Endothelial cell of umbilical vein (primary cell): ENCODE measurements at regions not wholly inside any gene's neighbourhood (a gene's known extent, or its start where the extent isn't known, plus 50 kb on each side); places are given as distances from the start of the nearest gene placed in this dataset.

Experiments
- BruUV-seq: library from RNA; stranded (reverse); fragments of 400-500 nt; replicated peaks from 2 replicates; lab custom pipeline; 2021; lab: Mats Ljungman, UMichigan
- CTCF ChIA-PET: fragments of 300-600, 350-600 bp; sonication (Branson Sonifier 250); formaldehyde crosslinking; loops from one replicate; lab custom pipeline; 2021; ENCODE audit warnings: antibody characterized with exemption, inconsistent platforms; lab: Charles Lee
- POLR2A ChIA-PET: fragments of 300-600, 350-600 bp; sonication (Branson Sonifier 250); formaldehyde crosslinking; loops from one replicate; lab custom pipeline; 2021; ENCODE audit warnings: antibody characterized with exemption, inconsistent platforms; lab: Charles Lee
- DNase-seq: peaks from one replicate; pipeline ENCODE4 v3.0.0-alpha.2; 2011; ENCODE audit warnings: low read depth, low spot score
- FAIRE-seq: peaks from 2 replicates; lab custom pipeline; 2011; peaks lifted over from hg19 to GRCh38; lab: Jason Lieb, UNC
- H2AFZ ChIP-seq: 2 replicates; pipeline ENCODE4 v1.6.0; 2012; ENCODE audit warnings: low read depth, low read length, control low read depth, inconsistent platforms
- H3K27ac ChIP-seq: 2 replicates; pipeline ENCODE4 v1.5.1; 2011; ENCODE audit warnings: low read depth, mild to moderate bottlenecking, control low read depth, low read length, moderate library complexity; ENCODE audit not compliant: insufficient read depth
- H3K27me3 ChIP-seq, 2 experiments: 2 replicates each; pipeline versions ENCODE4 v1.6.0 to v1.6.1; 2011; ENCODE audit warnings: low read length in 2 of 2, mixed read lengths in 1 of 2; ENCODE audit not compliant: control insufficient read depth in 2 of 2, insufficient read depth in 2 of 2
- H3K36me3 ChIP-seq, 2 experiments: 2 replicates in 1 of 2; 3 replicates in 1 of 2; pipeline ENCODE4 v1.5.1; 2011; ENCODE audit warnings: low read length in 2 of 2, mild to moderate bottlenecking in 1 of 2, moderate library complexity in 1 of 2; ENCODE audit not compliant: control insufficient read depth in 2 of 2, insufficient read depth in 2 of 2; ENCODE audit errors: extremely low read depth in 1 of 2
- H3K4me1 ChIP-seq: 3 replicates; pipeline ENCODE4 v1.5.1; 2011; ENCODE audit warnings: mild to moderate bottlenecking, low read length; ENCODE audit not compliant: control insufficient read depth, insufficient read depth; ENCODE audit errors: extremely low read depth
- H3K4me2 ChIP-seq: 2 replicates; pipeline ENCODE4 v1.6.1; 2011; ENCODE audit warnings: low read length, control low read depth, mixed read lengths; ENCODE audit not compliant: insufficient read depth
- H3K4me3 ChIP-seq, 3 experiments: fragments of 200-600 bp in 1 of 3; sonication (generic), shearing (Covaris generic) in 1 of 3; replicated peaks in 1 of 3; 2 replicates each; pipeline ENCODE4 v1.5.1; 2011 to 2016; ENCODE audit warnings: control low read depth in 3 of 3, low read length in 3 of 3, mild to moderate bottlenecking in 2 of 3, inconsistent platforms in 1 of 3, low read depth in 1 of 3, moderate library complexity in 1 of 3; ENCODE audit not compliant: insufficient read depth in 1 of 3
- H3K79me2 ChIP-seq: 2 replicates; pipeline ENCODE4 v1.6.0; 2012; ENCODE audit warnings: low read length, inconsistent platforms; ENCODE audit not compliant: control insufficient read depth, insufficient read depth
- H3K9ac ChIP-seq: replicated peaks from 2 replicates; pipeline ENCODE3; 2011; ENCODE audit warnings: low read length, control low read depth; ENCODE audit not compliant: insufficient read depth; ENCODE audit errors: extremely low read depth
- H3K9me1 ChIP-seq: replicated peaks from 3 replicates; pipeline ENCODE4 v1.6.0; 2011; ENCODE audit warnings: mild to moderate bottlenecking, low read length; ENCODE audit not compliant: control insufficient read depth, insufficient read depth; ENCODE audit errors: extremely low read depth
- H3K9me3 ChIP-seq: replicated peaks from 2 replicates; pipeline ENCODE4 v1.5.1; 2012; ENCODE audit warnings: low read length, inconsistent platforms; ENCODE audit not compliant: control insufficient read depth, insufficient read depth
- H4K20me1 ChIP-seq: replicated peaks from 2 replicates; pipeline ENCODE3; 2011; ENCODE audit warnings: mild to moderate bottlenecking, low read length; ENCODE audit not compliant: control insufficient read depth, insufficient read depth; ENCODE audit errors: extremely low read depth
- EZH2 ChIP-seq: IDR thresholded peaks from 2 replicates; pipeline ENCODE4 v1.6.1; 2012; ENCODE audit warnings: borderline replicate concordance, low read depth, mild to moderate bottlenecking, moderate library complexity, low read length, inconsistent platforms; ENCODE audit not compliant: severe bottlenecking
- FOS ChIP-seq: IDR thresholded peaks from 2 replicates; pipeline ENCODE4 v1.6.1; 2011; ENCODE audit warnings: mild to moderate bottlenecking, low read length, moderate library complexity, borderline replicate concordance; ENCODE audit not compliant: insufficient read depth
- GATA2 ChIP-seq: IDR thresholded peaks from 2 replicates; pipeline ENCODE4 v1.7.0; 2011; ENCODE audit warnings: low read depth, mild to moderate bottlenecking, moderate library complexity, mixed read lengths, low read length; ENCODE audit not compliant: insufficient read length, insufficient read depth
- JUN ChIP-seq: IDR thresholded peaks from 2 replicates; pipeline ENCODE4 v1.6.1; 2011; ENCODE audit warnings: borderline replicate concordance, low read depth; ENCODE audit not compliant: insufficient read length, insufficient read depth
- MYC ChIP-seq: IDR thresholded peaks from one replicate; pipeline ENCODE4 v1.6.1; 2011; ENCODE audit warnings: mild to moderate bottlenecking, low read depth, low read length
- POLR2A ChIP-seq: IDR thresholded peaks from 2 replicates; pipeline ENCODE4 v1.6.1; 2012; ENCODE audit warnings: low read depth, mild to moderate bottlenecking, control low read depth, low read length
- POLR2AphosphoS5 ChIP-seq: IDR thresholded peaks from 2 replicates; pipeline ENCODE4 v1.6.1; 2012; ENCODE audit warnings: low read depth, mild to moderate bottlenecking, control low read depth, low read length, moderate library complexity; ENCODE audit not compliant: insufficient read depth
- dilution Hi-C: fragments of 300-500 bp; cut with MboI; formaldehyde crosslinking; loops from one replicate; pipeline ENCODE4 v1.15.0; 2019; ENCODE audit warnings: low sequenced_read_pairs; ENCODE audit not compliant: extremely low pct_ligation_motif_present
- intact Hi-C: fragments of 100-400 bp; cut with micrococcal nuclease; formaldehyde crosslinking; loops from one replicate; pipeline ENCODE4 v1.10.0; 2022
- TF ChIP-seq, protein P1 (sequence below), 2 donors: IDR thresholded peaks; 1 replicate in 1 of 2; 2 replicates in 1 of 2; pipeline ENCODE4 v1.5.1; 2011; ENCODE audit warnings: low read length in 2 of 2, mild to moderate bottlenecking in 2 of 2, moderate library complexity in 2 of 2, control low read depth in 1 of 2, inconsistent platforms in 1 of 2, low read depth in 1 of 2; ENCODE audit not compliant: insufficient read depth in 1 of 2; ENCODE audit errors: extremely low read depth in 1 of 2
- TF ChIP-seq, protein P2 (sequence below): IDR thresholded peaks from 2 replicates; pipeline ENCODE4 v1.6.1; 2011; ENCODE audit not compliant: insufficient read depth, insufficient read length

DNA sequence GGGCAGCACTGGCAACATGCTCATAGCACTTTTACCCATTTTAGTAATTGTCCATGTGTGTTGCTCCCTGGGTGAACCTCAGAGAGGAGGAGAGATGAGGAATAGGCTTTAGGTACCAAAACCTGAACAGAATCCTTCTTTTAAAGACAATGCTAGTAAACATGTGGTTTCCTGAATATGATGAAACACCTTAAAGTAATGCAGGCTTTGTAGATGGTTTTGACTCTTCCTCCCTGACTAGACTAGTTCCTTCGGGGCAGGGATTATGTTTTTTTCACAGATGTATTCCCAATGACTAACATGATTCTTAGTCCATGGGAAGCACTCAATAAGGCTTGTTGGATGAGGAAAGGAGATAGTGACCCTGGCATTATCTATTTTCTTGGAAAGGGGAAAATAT lies 367.6 kb upstream of the JAG1 start:
- no peak overlapping the region for H3K9ac ChIP-seq
- no peak overlapping the region for H3K4me3 ChIP-seq
- dilution Hi-C loops (no loop called here), intact Hi-C loops (no loop called here)
- FAIRE-seq (no peak), DNase-seq (no peak)
- no peaks in the 10 kb centered on the region for H4K20me1 ChIP-seq
- CTCF ChIA-PET: no interaction called here
- no peak for TF ChIP-seq JUN
- no peaks in the 10 kb centered on the region for H3K9me1 ChIP-seq
- no TSS peak for BruUV-seq
- H3K27me3 ChIP-seq: no peaks in the 10 kb centered on the region
- H3K36me3 ChIP-seq: no peaks in the 10 kb centered on the region
- POLR2A ChIA-PET: no interaction called here
- H3K4me1 ChIP-seq: no peaks in the 10 kb centered on the region
- no peaks in the 10 kb centered on the region for H3K79me2 ChIP-seq
- H3K4me2 ChIP-seq: no peak overlapping the region
- H2AFZ ChIP-seq: no peak overlapping the region
- H3K27ac ChIP-seq: no peak overlapping the region
- no peaks in the 10 kb centered on the region for H3K9me3 ChIP-seq

DNA sequence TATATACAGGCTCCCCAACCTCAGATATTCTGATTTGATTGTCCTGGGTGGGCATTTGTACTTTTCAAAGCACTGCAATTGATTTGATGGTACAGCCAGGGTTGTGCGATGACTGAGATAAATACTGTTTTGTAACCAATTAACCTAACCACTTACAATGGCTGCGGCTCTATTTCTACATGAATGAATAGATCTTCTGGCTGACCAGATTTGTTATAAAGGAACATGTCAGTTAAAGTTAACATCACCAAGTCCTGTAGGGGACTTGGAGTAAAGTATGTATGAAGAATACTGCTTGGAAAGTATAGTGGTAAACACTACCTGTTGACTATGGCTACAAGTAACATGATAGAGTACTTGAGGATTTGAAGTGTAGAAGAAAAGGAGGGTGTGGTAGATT lies 369.2 kb upstream of the JAG1 start:
- ChIA-PET POLR2A (no interaction called here), CTCF (no interaction called here)
- intact Hi-C loops (no loop called here), dilution Hi-C loops (no loop called here)
- TF ChIP-seq MYC (no peak), POLR2AphosphoS5 (no peak), GATA2 (no peak), POLR2A (no peak), JUN (no peak), EZH2 (no peak), FOS (no peak)
- TF ChIP-seq, protein P1, sequence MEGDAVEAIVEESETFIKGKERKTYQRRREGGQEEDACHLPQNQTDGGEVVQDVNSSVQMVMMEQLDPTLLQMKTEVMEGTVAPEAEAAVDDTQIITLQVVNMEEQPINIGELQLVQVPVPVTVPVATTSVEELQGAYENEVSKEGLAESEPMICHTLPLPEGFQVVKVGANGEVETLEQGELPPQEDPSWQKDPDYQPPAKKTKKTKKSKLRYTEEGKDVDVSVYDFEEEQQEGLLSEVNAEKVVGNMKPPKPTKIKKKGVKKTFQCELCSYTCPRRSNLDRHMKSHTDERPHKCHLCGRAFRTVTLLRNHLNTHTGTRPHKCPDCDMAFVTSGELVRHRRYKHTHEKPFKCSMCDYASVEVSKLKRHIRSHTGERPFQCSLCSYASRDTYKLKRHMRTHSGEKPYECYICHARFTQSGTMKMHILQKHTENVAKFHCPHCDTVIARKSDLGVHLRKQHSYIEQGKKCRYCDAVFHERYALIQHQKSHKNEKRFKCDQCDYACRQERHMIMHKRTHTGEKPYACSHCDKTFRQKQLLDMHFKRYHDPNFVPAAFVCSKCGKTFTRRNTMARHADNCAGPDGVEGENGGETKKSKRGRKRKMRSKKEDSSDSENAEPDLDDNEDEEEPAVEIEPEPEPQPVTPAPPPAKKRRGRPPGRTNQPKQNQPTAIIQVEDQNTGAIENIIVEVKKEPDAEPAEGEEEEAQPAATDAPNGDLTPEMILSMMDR (IDR thresholded peaks at IDR 0.05; ENCODE audit: extremely low read depth in 1 of 2, insufficient read depth in 1 of 2, low read depth in 1 of 2, low read length in 2 of 2): no peak
- TF ChIP-seq, protein P2, sequence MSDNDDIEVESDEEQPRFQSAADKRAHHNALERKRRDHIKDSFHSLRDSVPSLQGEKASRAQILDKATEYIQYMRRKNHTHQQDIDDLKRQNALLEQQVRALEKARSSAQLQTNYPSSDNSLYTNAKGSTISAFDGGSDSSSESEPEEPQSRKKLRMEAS: no peak
- H3K9me3 ChIP-seq: no peaks in the 10 kb centered on the region
- H3K79me2 ChIP-seq: no peaks in the 10 kb centered on the region
- FAIRE-seq (no peak), DNase-seq (no peak)
- H4K20me1 ChIP-seq: no peaks in the 10 kb centered on the region
- no peaks in the 10 kb centered on the region for H3K9me1 ChIP-seq
- no peaks in the 10 kb centered on the region for H3K36me3 ChIP-seq
- no peaks in the 10 kb centered on the region for H3K4me1 ChIP-seq
- no peak overlapping the region for H3K4me2 ChIP-seq
- no peak overlapping the region for H3K27ac ChIP-seq
- H3K9ac ChIP-seq: no peak overlapping the region
- no peak overlapping the region for H3K4me3 ChIP-seq
- no peak overlapping the region for H2AFZ ChIP-seq
- no peaks in the 10 kb centered on the region for H3K27me3 ChIP-seq
- BruUV-seq: no TSS peak
